HCT116 (cell line): ENCODE measurements at regions not wholly inside any gene's neighbourhood (a gene's known extent, or its start where the extent isn't known, plus 50 kb on each side); places are given as distances from the start of the nearest gene placed in this dataset.
A peak's percentile ranks its signal among the peaks of the same experiment; 100 is the strongest.

Source experiments
- ATAC-seq: fragments of 200-7000 bp; cut with Tn5 transposase; 2 replicates; pipeline ENCODE4 v1.9.1; 2020; ENCODE audit warnings: mild to moderate bottlenecking, moderate library complexity
- BruUV-seq: library from RNA; stranded (reverse); fragments of 400-500 nt; replicated peaks from 2 replicates; lab custom pipeline; 2021; lab: Mats Ljungman, UMichigan
- CTCF ChIA-PET: fragments of 300-600 bp; sonication (Branson Sonifier 250); formaldehyde crosslinking; loops from one replicate; lab custom pipeline; 2021; ENCODE audit warnings: antibody characterized with exemption; lab: Charles Lee
- POLR2A ChIA-PET: fragments of 300-600, 350-600 bp; sonication (Branson Sonifier 250); formaldehyde crosslinking; loops from one replicate; lab custom pipeline; 2021; ENCODE audit warnings: antibody characterized with exemption; lab: Charles Lee
- RAD21 ChIA-PET, 2 experiments: fragments of 300-600 bp; sonication (Branson Sonifier 250); formaldehyde crosslinking; loops; one replicate each; lab custom pipeline; 2023; ENCODE audit warnings: low total read pairs in 2 of 2; ENCODE audit not compliant: uncharacterized antibody in 2 of 2, unreplicated experiment in 2 of 2, low non-redundant PET in 1 of 2; lab: Charles Lee
- DNase-seq: peaks from one replicate; pipeline ENCODE4 v3.0.0-alpha.2; 2010; ENCODE audit warnings: low read depth, low spot score
- H2AFZ ChIP-seq: fragments of 200-600 bp; shearing (Covaris generic), sonication (generic); 2 replicates; pipeline ENCODE4 v1.6.1; 2017; ENCODE audit warnings: low read depth, mixed run types, mixed read lengths, antibody characterized with exemption, low read length; ENCODE audit not compliant: poor library complexity, severe bottlenecking
- H3K27ac ChIP-seq: 2 replicates; pipeline ENCODE4 v1.5.1; 2012; ENCODE audit warnings: low read depth, low read length
- H3K27me3 ChIP-seq: fragments of 200-600 bp; sonication (generic); 2 replicates; pipeline ENCODE4 v1.6.1; 2016; ENCODE audit warnings: mixed run types, low read length, mixed read lengths; ENCODE audit not compliant: insufficient read depth
- H3K36me3 ChIP-seq, 2 experiments: fragments of 200-500 bp in 1 of 2; fragments of 200-600 bp in 1 of 2; sonication (Bioruptor generic) in 1 of 2; sonication (generic) in 1 of 2; 2 replicates each; pipeline versions ENCODE4 v1.5.1 to v1.6.1; 2014 to 2016; ENCODE audit warnings: low read length in 2 of 2, inconsistent platforms in 1 of 2, mixed read lengths in 1 of 2, mixed run types in 1 of 2; ENCODE audit not compliant: insufficient read depth in 2 of 2, control insufficient read depth in 1 of 2
- H3K4me1 ChIP-seq, 2 experiments: fragments of 200-600 bp in 1 of 2; sonication (generic) in 1 of 2; 2 replicates each; pipeline versions ENCODE4 v1.5.1 to v1.6.1; 2012 to 2017; ENCODE audit warnings: low read length in 2 of 2, inconsistent platforms in 1 of 2, mild to moderate bottlenecking in 1 of 2, mixed read lengths in 1 of 2, mixed run types in 1 of 2, moderate library complexity in 1 of 2; ENCODE audit not compliant: insufficient read depth in 2 of 2, control insufficient read depth in 1 of 2
- H3K4me2 ChIP-seq: fragments of 200-600 bp; sonication (generic); 2 replicates; pipeline ENCODE4 v1.6.1; 2017; ENCODE audit warnings: mixed run types, low read length, mixed read lengths
- H3K4me3 ChIP-seq, 2 experiments: fragments of 200-600 bp in 1 of 2; sonication (generic) in 1 of 2; replicated peaks in 1 of 2; 2 replicates each; pipeline ENCODE4 v1.5.1; 2011 to 2016; ENCODE audit warnings: low read length in 2 of 2, control low read depth in 1 of 2, low read depth in 1 of 2, mild to moderate bottlenecking in 1 of 2, mixed read lengths in 1 of 2, mixed run types in 1 of 2
- H3K79me2 ChIP-seq: fragments of 200-600 bp; sonication (generic); 2 replicates; pipeline ENCODE4 v1.6.1; 2017; ENCODE audit warnings: mild to moderate bottlenecking, mixed run types, low read length, moderate library complexity, mixed read lengths; ENCODE audit not compliant: insufficient read depth
- H3K9ac ChIP-seq: fragments of 200-600 bp; sonication (generic); 2 replicates; pipeline ENCODE4 v1.6.1; 2016; ENCODE audit warnings: low read length, mixed read lengths
- H3K9me2 ChIP-seq: fragments of 200-600 bp; sonication (generic), shearing (Covaris generic); 2 replicates; pipeline ENCODE4 v1.6.1; 2017; ENCODE audit warnings: mixed run types, mild to moderate bottlenecking, moderate library complexity; ENCODE audit not compliant: insufficient read depth
- H3K9me3 ChIP-seq, 2 experiments: fragments of 200-500 bp in 1 of 2; fragments of 200-600 bp in 1 of 2; sonication (Bioruptor generic) in 1 of 2; sonication (generic) in 1 of 2; 2 replicates each; pipeline ENCODE4 v1.6.1; 2014 to 2017; ENCODE audit warnings: low read length in 2 of 2, mixed read lengths in 2 of 2, inconsistent platforms in 1 of 2, low read depth in 1 of 2, mild to moderate bottlenecking in 1 of 2, mixed run types in 1 of 2, moderate library complexity in 1 of 2; ENCODE audit not compliant: control insufficient read depth in 1 of 2, insufficient read depth in 1 of 2
- H4K20me1 ChIP-seq: fragments of 200-600 bp; sonication (generic), shearing (Covaris generic); 2 replicates; pipeline ENCODE4 v1.6.1; 2017; ENCODE audit warnings: mixed run types, mild to moderate bottlenecking, moderate library complexity; ENCODE audit not compliant: insufficient read depth
- EGR1 ChIP-seq: IDR thresholded peaks from 2 replicates; pipeline ENCODE4 v1.6.1; 2012; ENCODE audit warnings: low read depth
- ELF1 ChIP-seq: IDR thresholded peaks from 2 replicates; pipeline ENCODE4 v1.6.1; 2012; ENCODE audit warnings: low read depth, borderline replicate concordance
- EZH2 ChIP-seq: fragments of 200-600 bp; sonication (generic); IDR thresholded peaks from 2 replicates; pipeline ENCODE4 v1.6.1; 2017; ENCODE audit warnings: antibody characterized with exemption, mixed run types
- FOSL1 ChIP-seq: IDR thresholded peaks from 2 replicates; pipeline ENCODE4 v1.6.1; 2012; ENCODE audit warnings: low read depth
- JUND ChIP-seq: IDR thresholded peaks from 2 replicates; pipeline ENCODE4 v1.6.1; 2012
- POLR2A ChIP-seq: IDR thresholded peaks from 2 replicates; pipeline ENCODE4 v1.7.0; 2011; ENCODE audit warnings: borderline replicate concordance; ENCODE audit not compliant: insufficient read depth, insufficient read length; ENCODE audit errors: extremely low read depth
- POLR2AphosphoS5 ChIP-seq: IDR thresholded peaks from 2 replicates; pipeline ENCODE4 v1.6.1; 2011; ENCODE audit warnings: mild to moderate bottlenecking, low read depth, low read length, moderate library complexity
- RAD21 ChIP-seq: IDR thresholded peaks from 2 replicates; pipeline ENCODE4 v1.6.1; 2012; ENCODE audit warnings: low read depth, mild to moderate bottlenecking
- SIN3A ChIP-seq: IDR thresholded peaks from 2 replicates; pipeline ENCODE4 v1.6.1; 2012; ENCODE audit warnings: low read depth
- SP1 ChIP-seq: IDR thresholded peaks from 2 replicates; pipeline ENCODE4 v1.6.1; 2012; ENCODE audit warnings: low read depth
- SRF ChIP-seq: IDR thresholded peaks from 2 replicates; pipeline ENCODE4 v1.6.1; 2012; ENCODE audit warnings: low read depth
- TCF7L2 ChIP-seq: IDR thresholded peaks from 2 replicates; pipeline ENCODE4 v1.7.0; 2011; ENCODE audit warnings: borderline replicate concordance, inconsistent platforms; ENCODE audit not compliant: insufficient read depth, insufficient read length; ENCODE audit errors: extremely low read depth
- ZFX ChIP-seq: fragments of 450-650 bp; IDR thresholded peaks from 2 replicates; pipeline ENCODE4 v1.6.1; 2017
- intact Hi-C: fragments of 100-400 bp; cut with micrococcal nuclease; formaldehyde crosslinking; loops from 2 replicates; pipeline ENCODE4 v1.10.0; 2022
- TF ChIP-seq, protein P1 (sequence below), 3 experiments: fragments of 200-600 bp in 1 of 3; sonication (generic) in 1 of 3; IDR thresholded peaks in 2 of 3; conservative IDR thresholded peaks in 1 of 3; 2 replicates each; pipeline ENCODE4 v1.5.1; 2012 to 2017; ENCODE audit warnings: low read depth in 2 of 3, low read length in 2 of 3, antibody characterized with exemption in 1 of 3, borderline replicate concordance in 1 of 3, control low read depth in 1 of 3, mild to moderate bottlenecking in 1 of 3, mixed read lengths in 1 of 3, mixed run types in 1 of 3, moderate library complexity in 1 of 3; ENCODE audit not compliant: insufficient read depth in 1 of 3
- TF ChIP-seq, protein P2 (sequence below): IDR thresholded peaks from 2 replicates; pipeline ENCODE4 v1.6.1; 2012
- TF ChIP-seq, protein P3 (sequence below): IDR thresholded peaks from 2 replicates; pipeline ENCODE4 v1.6.1; 2012; ENCODE audit warnings: low read depth
- TF ChIP-seq, protein P4 (sequence below): IDR thresholded peaks from 2 replicates; pipeline ENCODE4 v1.6.1; 2012
- TF ChIP-seq, protein P5 (sequence below): IDR thresholded peaks from 2 replicates; pipeline ENCODE4 v1.6.1; 2011; ENCODE audit warnings: mild to moderate bottlenecking, low read length, moderate library complexity; ENCODE audit not compliant: insufficient replicate concordance; ENCODE audit errors: extremely low read depth

DNA sequence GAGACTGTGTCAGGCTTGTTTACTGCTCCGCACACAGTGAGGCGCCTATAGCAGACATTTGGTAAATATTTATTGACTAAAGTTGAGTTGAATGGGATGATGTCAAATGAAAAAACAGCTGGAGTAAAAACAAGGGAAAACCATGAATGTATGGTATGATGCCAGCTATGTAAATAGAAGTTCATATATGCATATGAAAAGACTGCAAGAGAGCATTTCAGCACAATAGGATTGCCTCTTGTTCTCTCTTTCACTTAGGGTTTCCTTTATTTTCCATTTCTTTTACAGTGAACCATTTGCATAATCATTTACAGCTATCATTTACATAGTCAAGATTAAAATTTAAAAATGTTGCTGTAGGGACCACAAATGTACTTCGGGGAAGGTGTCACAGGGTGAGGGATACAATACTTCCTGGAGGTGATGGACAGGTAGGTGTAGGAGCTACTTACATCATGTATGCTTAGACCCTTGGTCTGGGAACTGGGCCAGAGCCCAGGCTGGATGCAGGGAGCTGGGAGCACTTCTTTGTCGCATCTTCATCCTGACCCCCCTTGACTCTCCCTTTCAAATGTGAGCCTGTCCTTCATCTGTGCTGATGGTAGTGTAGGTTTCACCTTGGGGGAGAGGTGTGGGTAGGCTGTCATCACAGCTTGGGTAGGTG lies 113.3 kb downstream of the UTP18 start:
- POLR2A ChIA-PET = no interaction called here

More for the DNA sequence above, 113.3 kb downstream of the UTP18 start:
- TF ChIP-seq, protein P1, sequence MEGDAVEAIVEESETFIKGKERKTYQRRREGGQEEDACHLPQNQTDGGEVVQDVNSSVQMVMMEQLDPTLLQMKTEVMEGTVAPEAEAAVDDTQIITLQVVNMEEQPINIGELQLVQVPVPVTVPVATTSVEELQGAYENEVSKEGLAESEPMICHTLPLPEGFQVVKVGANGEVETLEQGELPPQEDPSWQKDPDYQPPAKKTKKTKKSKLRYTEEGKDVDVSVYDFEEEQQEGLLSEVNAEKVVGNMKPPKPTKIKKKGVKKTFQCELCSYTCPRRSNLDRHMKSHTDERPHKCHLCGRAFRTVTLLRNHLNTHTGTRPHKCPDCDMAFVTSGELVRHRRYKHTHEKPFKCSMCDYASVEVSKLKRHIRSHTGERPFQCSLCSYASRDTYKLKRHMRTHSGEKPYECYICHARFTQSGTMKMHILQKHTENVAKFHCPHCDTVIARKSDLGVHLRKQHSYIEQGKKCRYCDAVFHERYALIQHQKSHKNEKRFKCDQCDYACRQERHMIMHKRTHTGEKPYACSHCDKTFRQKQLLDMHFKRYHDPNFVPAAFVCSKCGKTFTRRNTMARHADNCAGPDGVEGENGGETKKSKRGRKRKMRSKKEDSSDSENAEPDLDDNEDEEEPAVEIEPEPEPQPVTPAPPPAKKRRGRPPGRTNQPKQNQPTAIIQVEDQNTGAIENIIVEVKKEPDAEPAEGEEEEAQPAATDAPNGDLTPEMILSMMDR (IDR thresholded peaks at IDR 0.05 in 2 of 3, conservative IDR thresholded peaks at IDR 0.05 in 1 of 3; ENCODE audit: borderline replicate concordance in 1 of 3, insufficient read depth in 1 of 3, low read depth in 2 of 3, low read length in 2 of 3) = no peak
- TF ChIP-seq SRF (no peak), POLR2A (no peak), SIN3A (no peak), SP1 (no peak), TCF7L2 (no peak), EZH2 (no peak), ELF1 (no peak), RAD21 (no peak), ZFX (no peak), JUND (no peak), FOSL1 (no peak), POLR2AphosphoS5 (no peak), EGR1 (no peak)
- TF ChIP-seq, protein P2, sequence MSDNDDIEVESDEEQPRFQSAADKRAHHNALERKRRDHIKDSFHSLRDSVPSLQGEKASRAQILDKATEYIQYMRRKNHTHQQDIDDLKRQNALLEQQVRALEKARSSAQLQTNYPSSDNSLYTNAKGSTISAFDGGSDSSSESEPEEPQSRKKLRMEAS = no peak
- TF ChIP-seq, protein P3, sequence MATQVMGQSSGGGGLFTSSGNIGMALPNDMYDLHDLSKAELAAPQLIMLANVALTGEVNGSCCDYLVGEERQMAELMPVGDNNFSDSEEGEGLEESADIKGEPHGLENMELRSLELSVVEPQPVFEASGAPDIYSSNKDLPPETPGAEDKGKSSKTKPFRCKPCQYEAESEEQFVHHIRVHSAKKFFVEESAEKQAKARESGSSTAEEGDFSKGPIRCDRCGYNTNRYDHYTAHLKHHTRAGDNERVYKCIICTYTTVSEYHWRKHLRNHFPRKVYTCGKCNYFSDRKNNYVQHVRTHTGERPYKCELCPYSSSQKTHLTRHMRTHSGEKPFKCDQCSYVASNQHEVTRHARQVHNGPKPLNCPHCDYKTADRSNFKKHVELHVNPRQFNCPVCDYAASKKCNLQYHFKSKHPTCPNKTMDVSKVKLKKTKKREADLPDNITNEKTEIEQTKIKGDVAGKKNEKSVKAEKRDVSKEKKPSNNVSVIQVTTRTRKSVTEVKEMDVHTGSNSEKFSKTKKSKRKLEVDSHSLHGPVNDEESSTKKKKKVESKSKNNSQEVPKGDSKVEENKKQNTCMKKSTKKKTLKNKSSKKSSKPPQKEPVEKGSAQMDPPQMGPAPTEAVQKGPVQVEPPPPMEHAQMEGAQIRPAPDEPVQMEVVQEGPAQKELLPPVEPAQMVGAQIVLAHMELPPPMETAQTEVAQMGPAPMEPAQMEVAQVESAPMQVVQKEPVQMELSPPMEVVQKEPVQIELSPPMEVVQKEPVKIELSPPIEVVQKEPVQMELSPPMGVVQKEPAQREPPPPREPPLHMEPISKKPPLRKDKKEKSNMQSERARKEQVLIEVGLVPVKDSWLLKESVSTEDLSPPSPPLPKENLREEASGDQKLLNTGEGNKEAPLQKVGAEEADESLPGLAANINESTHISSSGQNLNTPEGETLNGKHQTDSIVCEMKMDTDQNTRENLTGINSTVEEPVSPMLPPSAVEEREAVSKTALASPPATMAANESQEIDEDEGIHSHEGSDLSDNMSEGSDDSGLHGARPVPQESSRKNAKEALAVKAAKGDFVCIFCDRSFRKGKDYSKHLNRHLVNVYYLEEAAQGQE = no peak
- TF ChIP-seq, protein P4, sequence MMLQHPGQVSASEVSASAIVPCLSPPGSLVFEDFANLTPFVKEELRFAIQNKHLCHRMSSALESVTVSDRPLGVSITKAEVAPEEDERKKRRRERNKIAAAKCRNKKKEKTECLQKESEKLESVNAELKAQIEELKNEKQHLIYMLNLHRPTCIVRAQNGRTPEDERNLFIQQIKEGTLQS = no peak
- TF ChIP-seq, protein P5, sequence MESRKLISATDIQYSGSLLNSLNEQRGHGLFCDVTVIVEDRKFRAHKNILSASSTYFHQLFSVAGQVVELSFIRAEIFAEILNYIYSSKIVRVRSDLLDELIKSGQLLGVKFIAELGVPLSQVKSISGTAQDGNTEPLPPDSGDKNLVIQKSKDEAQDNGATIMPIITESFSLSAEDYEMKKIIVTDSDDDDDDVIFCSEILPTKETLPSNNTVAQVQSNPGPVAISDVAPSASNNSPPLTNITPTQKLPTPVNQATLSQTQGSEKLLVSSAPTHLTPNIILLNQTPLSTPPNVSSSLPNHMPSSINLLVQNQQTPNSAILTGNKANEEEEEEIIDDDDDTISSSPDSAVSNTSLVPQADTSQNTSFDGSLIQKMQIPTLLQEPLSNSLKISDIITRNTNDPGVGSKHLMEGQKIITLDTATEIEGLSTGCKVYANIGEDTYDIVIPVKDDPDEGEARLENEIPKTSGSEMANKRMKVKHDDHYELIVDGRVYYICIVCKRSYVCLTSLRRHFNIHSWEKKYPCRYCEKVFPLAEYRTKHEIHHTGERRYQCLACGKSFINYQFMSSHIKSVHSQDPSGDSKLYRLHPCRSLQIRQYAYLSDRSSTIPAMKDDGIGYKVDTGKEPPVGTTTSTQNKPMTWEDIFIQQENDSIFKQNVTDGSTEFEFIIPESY = no peak
- DNase-seq = no peak
- Histone ChIP-seq H3K27ac (no peak overlapping the region), H4K20me1 (no peaks in the 10 kb centered on the region), H3K9me2 (no peaks in the 10 kb centered on the region), H3K36me3 (no peaks in the 10 kb centered on the region), H2AFZ (peak overlapping the region; percentile 94), H3K27me3 (no peaks in the 10 kb centered on the region), H3K9me3 (no peaks in the 10 kb centered on the region), H3K4me1 (peaks cover 0 to 16% of the 10 kb centered on the region in 2 experiments; a peak in 1 of 4 replicates), H3K4me3 (no peak overlapping the region), H3K79me2 (no peaks in the 10 kb centered on the region), H3K9ac (no peak overlapping the region), H3K4me2 (no peak overlapping the region)
- ChIA-PET CTCF (interaction anchor here (1.0 to 1.7 kb wide), 4 partner anchors 62 to 391 kb away, joined by 3 to 6 read pairs (median 4); no protein-coding TSS in a partner anchor), RAD21 (no interaction called here)
- intact Hi-C loops = loop anchor here (5.0 kb wide), 1 partner anchor 734 kb away; no protein-coding TSS in a partner anchor
- BruUV-seq = no TSS peak
- ATAC-seq = no peak
